Trophoblast cell (in vitro differentiated cells and primary cell): ENCODE measurements at regions not wholly inside any gene's neighbourhood (a gene's known extent, or its start where the extent isn't known, plus 50 kb on each side); places are given as distances from the start of the nearest gene placed in this dataset.

Experiments
- DNase-seq, 2 donors: peaks; one replicate each; pipeline ENCODE4 v3.0.0-alpha.2; 2016
- H2AFZ ChIP-seq: 2 replicates; pipeline ENCODE4 v1.6.1; 2013; ENCODE audit warnings: low read length, moderate library complexity, mild to moderate bottlenecking; ENCODE audit not compliant: insufficient read depth, poor library complexity
- H2AK5ac ChIP-seq: 2 replicates; pipeline ENCODE4 v1.6.1; 2013; ENCODE audit warnings: mild to moderate bottlenecking, low read length
- H2BK120ac ChIP-seq: 2 replicates; pipeline ENCODE4 v1.6.1; 2013; ENCODE audit warnings: low read length, mild to moderate bottlenecking, moderate library complexity; ENCODE audit not compliant: insufficient read depth, poor library complexity
- H2BK12ac ChIP-seq: 2 replicates; pipeline ENCODE4 v1.6.1; 2013; ENCODE audit warnings: mild to moderate bottlenecking, low read length, moderate library complexity
- H2BK5ac ChIP-seq: 2 replicates; pipeline ENCODE4 v1.6.1; 2013; ENCODE audit warnings: low read length, low read depth, moderate library complexity, mild to moderate bottlenecking; ENCODE audit not compliant: poor library complexity
- H3K14ac ChIP-seq: 2 replicates; pipeline ENCODE4 v1.6.1; 2013; ENCODE audit warnings: mild to moderate bottlenecking, low read length
- H3K18ac ChIP-seq: 2 replicates; pipeline ENCODE4 v1.6.1; 2013; ENCODE audit warnings: mild to moderate bottlenecking, low read length
- H3K23ac ChIP-seq: 2 replicates; pipeline ENCODE4 v1.6.1; 2013; ENCODE audit warnings: low read length
- H3K27ac ChIP-seq: 2 replicates; pipeline ENCODE4 v1.5.1; 2013; ENCODE audit warnings: low read depth, mild to moderate bottlenecking, inconsistent platforms, low read length, moderate library complexity
- H3K27me3 ChIP-seq: 2 replicates; pipeline ENCODE4 v1.6.1; 2013; ENCODE audit warnings: inconsistent platforms, mild to moderate bottlenecking, low read length, moderate library complexity; ENCODE audit not compliant: insufficient read depth
- H3K36me3 ChIP-seq, 2 experiments: 1 replicate in 1 of 2; 2 replicates in 1 of 2; pipeline ENCODE4 v1.6.1; 2013; ENCODE audit warnings: low read length in 2 of 2, mild to moderate bottlenecking in 2 of 2, moderate library complexity in 1 of 2; ENCODE audit not compliant: insufficient read depth in 2 of 2, control insufficient read depth in 1 of 2
- H3K4ac ChIP-seq: 2 replicates; pipeline ENCODE4 v1.6.1; 2013; ENCODE audit warnings: low read depth, mild to moderate bottlenecking, low read length, moderate library complexity
- H3K4me1 ChIP-seq, 2 experiments: 1 replicate in 1 of 2; 2 replicates in 1 of 2; pipeline ENCODE4 v1.6.1; 2013; ENCODE audit warnings: low read length in 2 of 2, mild to moderate bottlenecking in 2 of 2, moderate library complexity in 1 of 2; ENCODE audit not compliant: insufficient read depth in 2 of 2, control insufficient read depth in 1 of 2
- H3K4me2 ChIP-seq: 2 replicates; pipeline ENCODE4 v1.6.1; 2013; ENCODE audit warnings: inconsistent platforms, mild to moderate bottlenecking, low read length, moderate library complexity
- H3K4me3 ChIP-seq: 2 replicates; pipeline ENCODE4 v1.5.1; 2013; ENCODE audit warnings: mild to moderate bottlenecking, low read depth, low read length, inconsistent platforms
- H3K79me1 ChIP-seq: one replicate; pipeline ENCODE4 v1.6.1; 2013; ENCODE audit warnings: low read length
- H3K79me2 ChIP-seq: 2 replicates; pipeline ENCODE4 v1.6.1; 2013; ENCODE audit warnings: low read length, mild to moderate bottlenecking; ENCODE audit not compliant: control insufficient read depth, insufficient read depth, poor library complexity
- H3K9ac ChIP-seq: 2 replicates; pipeline ENCODE4 v1.6.1; 2013; ENCODE audit warnings: mild to moderate bottlenecking, low read length
- H3K9me3 ChIP-seq: 2 replicates; pipeline ENCODE4 v1.6.1; 2013; ENCODE audit warnings: low read depth, mild to moderate bottlenecking, control low read depth, inconsistent platforms, low read length; ENCODE audit not compliant: insufficient read depth
- H4K12ac ChIP-seq: 2 replicates; pipeline ENCODE4 v1.6.1; 2013; ENCODE audit warnings: low read depth, mild to moderate bottlenecking, low read length, moderate library complexity
- H4K8ac ChIP-seq: 2 replicates; pipeline ENCODE4 v1.6.1; 2013; ENCODE audit warnings: low read depth, mild to moderate bottlenecking, low read length, moderate library complexity
- H4K91ac ChIP-seq: one replicate; pipeline ENCODE4 v1.6.1; 2013; ENCODE audit warnings: low read depth, mild to moderate bottlenecking, low read length, moderate library complexity
- WGBS: extraction: QIAGEN DNeasy Blood & Tissue Kit; methylation state at CpG from one replicate; pipeline ENCODE4 v1.1.7; 2013; ENCODE audit warnings: missing lambda C conversion rate; ENCODE audit not compliant: insufficient read length, insufficient coverage; ENCODE audit errors: extremely low coverage; 5-methylcytosine and 5-hydroxymethylcytosine counted together

DNA sequence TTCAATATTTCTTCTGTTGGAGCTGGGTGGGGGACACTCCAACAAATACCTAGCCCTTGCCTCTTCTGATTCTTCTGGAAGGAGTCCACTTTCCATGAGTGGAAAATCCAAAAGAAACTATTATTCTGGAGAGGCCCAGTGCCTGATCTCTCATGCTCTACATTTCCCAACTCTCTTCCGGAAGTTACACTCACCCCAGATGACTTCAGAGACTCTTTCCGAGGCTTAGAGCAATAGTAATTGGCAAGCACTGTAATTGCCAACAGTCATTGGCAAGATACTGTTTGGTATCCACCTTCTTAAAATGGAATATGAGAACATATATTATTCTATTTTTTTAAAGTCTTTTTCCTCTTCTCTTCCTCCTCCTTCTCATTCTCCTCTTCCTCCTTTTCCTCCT lies 60.5 kb upstream of the CYRIA start:
- Histone ChIP-seq H3K14ac (no peak overlapping the region), H3K4ac (no peak overlapping the region), H2BK12ac (no peak overlapping the region), H3K18ac (no peak overlapping the region), H4K12ac (no peak overlapping the region), H2BK5ac (no peak overlapping the region), H3K4me2 (no peak overlapping the region), H2BK120ac (no peak overlapping the region), H4K8ac (no peak overlapping the region), H3K27me3 (no peaks in the 10 kb centered on the region), H4K91ac (no peak overlapping the region), H3K9me3 (no peaks in the 10 kb centered on the region), H3K23ac (no peak overlapping the region), H3K79me1 (no peaks in the 10 kb centered on the region), H3K36me3 (no peaks in the 10 kb centered on the region), H2AK5ac (no peak overlapping the region), H3K4me3 (no peak overlapping the region), H3K27ac (no peak overlapping the region), H3K79me2 (no peaks in the 10 kb centered on the region), H3K9ac (no peak overlapping the region), H3K4me1 (no peaks in the 10 kb centered on the region), H2AFZ (no peak overlapping the region)
- DNase-seq, result no peak
- WGBS, result no CpG with 5 or more reads among the region's 2 CpGs

DNA sequence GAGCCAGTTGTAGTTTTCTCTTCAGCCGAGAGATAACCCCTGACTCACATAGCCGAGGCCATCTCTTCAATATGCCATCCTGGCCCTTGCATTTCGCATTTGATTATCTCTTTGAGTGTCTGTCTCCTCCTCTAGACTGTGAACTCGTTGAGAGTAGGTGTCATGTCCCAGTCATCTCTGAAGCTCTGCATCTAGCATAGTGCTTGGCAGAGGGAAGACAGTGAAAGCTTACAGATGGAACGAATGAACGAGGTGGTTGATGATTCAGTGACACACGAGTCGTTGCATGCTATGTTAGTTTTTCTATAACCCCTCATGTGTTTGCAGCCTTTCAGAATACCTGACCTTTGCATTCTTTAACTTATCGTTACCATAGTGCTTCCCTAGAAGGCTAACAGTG lies 59.9 kb upstream of the CYRIA start:
- H3K79me2 ChIP-seq, result no peaks in the 10 kb centered on the region

DNA sequence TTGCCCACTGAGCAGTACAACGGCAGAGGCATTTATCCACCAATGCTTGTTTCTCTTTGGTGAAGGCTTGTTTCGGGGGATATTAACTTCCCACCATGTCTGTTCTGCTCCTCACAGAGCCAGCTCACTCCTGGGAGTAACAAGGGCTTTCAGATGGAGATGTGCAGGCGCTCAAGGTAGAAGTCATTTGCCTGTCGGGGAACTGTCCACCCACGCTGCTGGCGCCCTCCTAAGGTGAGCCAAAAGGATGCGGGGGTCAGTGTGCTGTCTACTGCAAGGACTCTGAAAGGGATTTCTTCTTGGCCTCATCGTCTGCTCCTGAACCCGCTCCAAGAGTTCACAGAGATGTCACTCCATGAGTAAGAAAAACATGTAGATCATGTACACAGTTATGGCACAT lies 57.0 kb upstream of the CYRIA start:
- no peak overlapping the region for H3K23ac ChIP-seq
- H2BK12ac ChIP-seq, result no peak overlapping the region
- no peaks in the 10 kb centered on the region for H3K4me1 ChIP-seq
- no peak overlapping the region for H2AFZ ChIP-seq
- no peak overlapping the region for H4K91ac ChIP-seq
- H3K14ac ChIP-seq, result no peak overlapping the region
- H3K79me2 ChIP-seq, result no peaks in the 10 kb centered on the region
- no peak overlapping the region for H2AK5ac ChIP-seq
- H2BK120ac ChIP-seq, result no peak overlapping the region
- no peak overlapping the region for H3K4ac ChIP-seq
- no peaks in the 10 kb centered on the region for H3K27me3 ChIP-seq
- H3K9me3 ChIP-seq, result no peaks in the 10 kb centered on the region
- no peak overlapping the region for H3K9ac ChIP-seq
- H2BK5ac ChIP-seq, result no peak overlapping the region
- no peaks in the 10 kb centered on the region for H3K36me3 ChIP-seq
- no peak overlapping the region for H3K18ac ChIP-seq
- peak in 1 of 2 donors; percentile 30 for DNase-seq
- no CpG with 5 or more reads among the region's 9 CpGs for WGBS
- H3K27ac ChIP-seq, result no peak overlapping the region
- no peak overlapping the region for H3K4me2 ChIP-seq
- H4K12ac ChIP-seq, result no peak overlapping the region
- no peaks in the 10 kb centered on the region for H3K79me1 ChIP-seq
- H3K4me3 ChIP-seq, result no peak overlapping the region
- no peak overlapping the region for H4K8ac ChIP-seq

More for the DNA sequence above, 59.9 kb upstream of the CYRIA start:
- no peak overlapping the region for H3K4ac ChIP-seq
- no peaks in the 10 kb centered on the region for H3K36me3 ChIP-seq
- no peak overlapping the region for H3K4me2 ChIP-seq
- H3K9ac ChIP-seq, result no peak overlapping the region
- WGBS, result no CpG with 5 or more reads among the region's 9 CpGs
- H2AFZ ChIP-seq, result no peak overlapping the region
- no peak overlapping the region for H2BK12ac ChIP-seq
- H2AK5ac ChIP-seq, result no peak overlapping the region
- no peak overlapping the region for H3K4me3 ChIP-seq
- H4K8ac ChIP-seq, result no peak overlapping the region
- no peak overlapping the region for H3K14ac ChIP-seq
- no peaks in the 10 kb centered on the region for H3K9me3 ChIP-seq
- H3K79me1 ChIP-seq, result no peaks in the 10 kb centered on the region
- H3K18ac ChIP-seq, result no peak overlapping the region
- H2BK5ac ChIP-seq, result no peak overlapping the region
- H3K4me1 ChIP-seq, result no peaks in the 10 kb centered on the region
- H3K23ac ChIP-seq, result no peak overlapping the region
- no peak overlapping the region for H4K12ac ChIP-seq
- H2BK120ac ChIP-seq, result no peak overlapping the region
- no peak overlapping the region for H4K91ac ChIP-seq
- no peak for DNase-seq
- H3K27ac ChIP-seq, result no peak overlapping the region
- H3K27me3 ChIP-seq, result no peaks in the 10 kb centered on the region

DNA sequence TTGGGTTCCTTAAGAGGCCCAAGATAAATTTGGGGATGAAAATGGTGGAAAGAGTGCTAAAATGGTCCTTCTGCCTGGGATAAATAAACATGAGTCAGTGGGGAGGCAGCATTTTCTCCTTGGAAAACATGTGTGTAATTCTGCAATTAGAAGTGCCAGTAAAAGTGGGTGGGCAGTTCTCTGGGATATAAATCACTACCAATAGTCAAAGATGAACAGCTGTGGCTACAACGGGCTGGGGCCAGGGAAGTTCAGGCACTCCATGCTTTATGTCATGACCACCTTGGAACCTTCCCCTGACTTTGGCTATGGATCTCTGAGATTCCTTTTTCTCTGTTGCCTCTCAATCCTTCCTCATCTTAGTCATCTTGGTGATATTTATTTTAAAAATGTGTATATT lies 56.5 kb upstream of the CYRIA start:
- H3K4me1 ChIP-seq, result no peaks in the 10 kb centered on the region
- no CpG with 5 or more reads among the region's 1 CpG for WGBS
- H2BK120ac ChIP-seq, result no peak overlapping the region

More for the DNA sequence above, 56.5 kb upstream of the CYRIA start:
- Histone ChIP-seq H2AFZ (no peak overlapping the region), H2BK5ac (no peak overlapping the region), H3K9me3 (no peaks in the 10 kb centered on the region), H4K12ac (no peak overlapping the region), H2BK12ac (no peak overlapping the region), H3K4ac (no peak overlapping the region), H3K36me3 (no peaks in the 10 kb centered on the region), H3K9ac (no peak overlapping the region), H2AK5ac (no peak overlapping the region), H3K4me2 (no peak overlapping the region), H3K79me2 (no peaks in the 10 kb centered on the region), H3K23ac (no peak overlapping the region), H3K14ac (no peak overlapping the region), H4K8ac (no peak overlapping the region), H3K27me3 (no peaks in the 10 kb centered on the region), H3K27ac (no peak overlapping the region), H3K18ac (no peak overlapping the region), H3K4me3 (no peak overlapping the region), H4K91ac (no peak overlapping the region), H3K79me1 (no peaks in the 10 kb centered on the region)
- DNase-seq, result no peak
